ENCODE measurements at regions not wholly inside any gene's neighbourhood (a gene's known extent, or its start where the extent isn't known, plus 50 kb on each side); places are given as distances from the start of the nearest gene placed in this dataset.

GRCh38 chr3:109920749-109921148 is 583.4 kb upstream of the DPPA4 start:
- H3K27ac Mint-ChIP-seq: no peak overlapping the region
- no peaks in the 10 kb centered on the region for H3K36me3 Mint-ChIP-seq (ENCODE audit: low read depth)
- peaks cover 2% of the 10 kb centered on the region for H3K27me3 Mint-ChIP-seq (ENCODE audit: low read depth, poor library complexity)
- TF ChIP-seq, protein P1, sequence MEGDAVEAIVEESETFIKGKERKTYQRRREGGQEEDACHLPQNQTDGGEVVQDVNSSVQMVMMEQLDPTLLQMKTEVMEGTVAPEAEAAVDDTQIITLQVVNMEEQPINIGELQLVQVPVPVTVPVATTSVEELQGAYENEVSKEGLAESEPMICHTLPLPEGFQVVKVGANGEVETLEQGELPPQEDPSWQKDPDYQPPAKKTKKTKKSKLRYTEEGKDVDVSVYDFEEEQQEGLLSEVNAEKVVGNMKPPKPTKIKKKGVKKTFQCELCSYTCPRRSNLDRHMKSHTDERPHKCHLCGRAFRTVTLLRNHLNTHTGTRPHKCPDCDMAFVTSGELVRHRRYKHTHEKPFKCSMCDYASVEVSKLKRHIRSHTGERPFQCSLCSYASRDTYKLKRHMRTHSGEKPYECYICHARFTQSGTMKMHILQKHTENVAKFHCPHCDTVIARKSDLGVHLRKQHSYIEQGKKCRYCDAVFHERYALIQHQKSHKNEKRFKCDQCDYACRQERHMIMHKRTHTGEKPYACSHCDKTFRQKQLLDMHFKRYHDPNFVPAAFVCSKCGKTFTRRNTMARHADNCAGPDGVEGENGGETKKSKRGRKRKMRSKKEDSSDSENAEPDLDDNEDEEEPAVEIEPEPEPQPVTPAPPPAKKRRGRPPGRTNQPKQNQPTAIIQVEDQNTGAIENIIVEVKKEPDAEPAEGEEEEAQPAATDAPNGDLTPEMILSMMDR (IDR thresholded peaks at IDR 0.05): no peak
- peaks cover 15% of the 10 kb centered on the region for H3K4me1 Mint-ChIP-seq
- DNase-seq: no peak
- H3K4me3 Mint-ChIP-seq: no peak overlapping the region
- no peaks in the 10 kb centered on the region for H3K9me3 Mint-ChIP-seq

GRCh38 chr3:109921509-109921908 is 584.2 kb upstream of the DPPA4 start:
- peaks cover 2% of the 10 kb centered on the region for H3K27me3 Mint-ChIP-seq (ENCODE audit: low read depth, poor library complexity)
- peak overlapping the region; percentile 55 for H3K27ac Mint-ChIP-seq
- no peaks in the 10 kb centered on the region for H3K9me3 Mint-ChIP-seq
- TF ChIP-seq, protein P1 (IDR thresholded peaks at IDR 0.05): no peak
- no peak overlapping the region for H3K4me3 Mint-ChIP-seq
- no peak for DNase-seq
- H3K4me1 Mint-ChIP-seq: peaks cover 15% of the 10 kb centered on the region
- no peaks in the 10 kb centered on the region for H3K36me3 Mint-ChIP-seq (ENCODE audit: low read depth)

DNA sequence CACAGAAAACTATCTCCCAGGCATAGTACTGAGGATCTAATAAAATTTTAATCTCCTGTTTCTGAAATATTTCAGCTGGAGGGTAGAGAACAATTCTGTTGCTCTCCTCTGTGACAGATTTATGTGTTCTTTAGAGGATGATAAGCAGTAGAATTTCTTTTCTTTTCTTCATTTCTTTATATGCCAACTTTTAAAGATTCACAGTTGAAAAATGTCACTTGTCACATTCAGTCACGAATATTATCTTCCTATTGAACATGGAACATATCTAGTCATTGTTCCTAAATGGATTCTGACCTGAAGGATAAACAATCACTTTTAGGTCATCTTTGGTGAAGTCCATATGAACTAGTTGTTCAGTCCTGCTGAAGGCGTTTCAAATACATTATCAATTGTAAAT is 585.5 kb upstream of the DPPA4 start:
- H3K27ac Mint-ChIP-seq: no peak overlapping the region
- peaks cover 23% of the 10 kb centered on the region for H3K4me1 Mint-ChIP-seq
- no peak for DNase-seq
- TF ChIP-seq, protein P1 (IDR thresholded peaks at IDR 0.05): no peak
- no peaks in the 10 kb centered on the region for H3K36me3 Mint-ChIP-seq (ENCODE audit: low read depth)
- no peak overlapping the region for H3K4me3 Mint-ChIP-seq
- H3K9me3 Mint-ChIP-seq: no peaks in the 10 kb centered on the region
- H3K27me3 Mint-ChIP-seq (ENCODE audit: low read depth, poor library complexity): no peaks in the 10 kb centered on the region

DNA sequence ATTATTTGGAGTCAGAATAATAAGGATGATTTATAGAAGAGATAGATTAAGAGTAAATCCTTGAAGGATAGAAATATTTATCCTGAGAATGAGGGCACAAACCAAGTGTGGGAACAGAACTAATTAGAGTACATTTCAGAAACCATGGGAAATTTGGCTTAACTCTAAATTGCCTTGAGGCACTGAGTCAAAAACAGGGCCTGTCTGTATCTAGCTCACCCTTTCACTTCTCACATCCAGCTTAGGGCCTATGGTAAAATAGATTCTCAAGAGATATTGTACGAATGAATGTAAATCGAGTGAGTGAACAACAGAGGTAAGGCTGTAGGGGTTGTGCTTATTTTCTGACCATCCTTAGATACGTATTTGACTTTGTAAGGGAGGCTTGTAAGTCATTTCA is 586.1 kb upstream of the DPPA4 start:
- Mint-ChIP-seq H3K9me3 (no peaks in the 10 kb centered on the region), H3K27me3 (ENCODE audit: low read depth, poor library complexity) (peaks cover 2% of the 10 kb centered on the region), H3K4me3 (no peak overlapping the region), H3K27ac (no peak overlapping the region), H3K36me3 (ENCODE audit: low read depth) (no peaks in the 10 kb centered on the region), H3K4me1 (peaks cover 27% of the 10 kb centered on the region)
- DNase-seq: no peak
- TF ChIP-seq, protein P1 (IDR thresholded peaks at IDR 0.05): no peak

- Mint-ChIP-seq H3K27me3 (ENCODE audit: low read depth, poor library complexity) (peaks cover 5% of the 10 kb centered on the region), H3K27ac (no peak overlapping the region), H3K36me3 (ENCODE audit: low read depth) (no peaks in the 10 kb centered on the region), H3K4me1 (peaks cover 27% of the 10 kb centered on the region), H3K4me3 (no peak overlapping the region), H3K9me3 (no peaks in the 10 kb centered on the region)
- no peak for DNase-seq
- TF ChIP-seq, protein P1 (IDR thresholded peaks at IDR 0.05): no peak
Measured at GRCh38 chr3:109924196-109924595, 586.9 kb upstream of the DPPA4 start.

- no peaks in the 10 kb centered on the region for H3K9me3 Mint-ChIP-seq
- H3K36me3 Mint-ChIP-seq (ENCODE audit: low read depth): no peaks in the 10 kb centered on the region
- peaks cover 5% of the 10 kb centered on the region for H3K27me3 Mint-ChIP-seq (ENCODE audit: low read depth, poor library complexity)
- H3K4me1 Mint-ChIP-seq: peaks cover 25% of the 10 kb centered on the region
- TF ChIP-seq, protein P1 (IDR thresholded peaks at IDR 0.05): no peak
- DNase-seq: no peak
- H3K4me3 Mint-ChIP-seq: no peak overlapping the region
- no peak overlapping the region for H3K27ac Mint-ChIP-seq
Measured at GRCh38 chr3:109926376-109926775, 589.0 kb upstream of the DPPA4 start.
